ENCODE measurements at regions not wholly inside any gene's neighbourhood (a gene's known extent, or its start where the extent isn't known, plus 50 kb on each side); places are given as distances from the start of the nearest gene placed in this dataset.

DNA sequence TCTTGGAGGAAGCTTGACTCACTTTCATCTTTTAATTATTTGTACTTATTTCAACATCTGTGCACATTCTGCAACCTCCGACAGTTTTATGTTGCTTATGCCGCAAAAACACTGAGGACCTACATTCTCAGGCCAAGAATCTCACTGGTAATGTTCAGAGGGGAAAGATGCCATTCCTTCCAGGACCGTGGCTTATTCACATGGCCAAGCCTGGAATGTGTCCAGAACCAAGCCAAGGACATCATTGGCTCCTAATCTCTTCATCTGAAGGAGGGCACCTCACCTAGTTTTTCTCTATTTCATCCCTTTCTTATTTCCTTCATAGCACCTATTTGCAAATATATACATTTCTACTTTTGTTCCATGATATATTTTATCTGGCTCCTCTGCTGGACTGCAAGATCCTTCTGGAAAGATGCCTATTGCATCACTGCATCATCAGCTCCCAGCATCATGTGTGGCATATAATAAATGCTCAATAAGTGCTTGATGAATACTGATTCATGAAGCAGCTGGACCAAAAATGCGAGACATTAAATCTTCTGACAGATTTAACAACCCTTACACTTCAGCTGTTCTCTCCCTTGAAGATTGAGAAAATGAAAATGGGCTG lies 377.1 kb downstream of the TNS1 start:
- TF ChIP-seq, protein P1, sequence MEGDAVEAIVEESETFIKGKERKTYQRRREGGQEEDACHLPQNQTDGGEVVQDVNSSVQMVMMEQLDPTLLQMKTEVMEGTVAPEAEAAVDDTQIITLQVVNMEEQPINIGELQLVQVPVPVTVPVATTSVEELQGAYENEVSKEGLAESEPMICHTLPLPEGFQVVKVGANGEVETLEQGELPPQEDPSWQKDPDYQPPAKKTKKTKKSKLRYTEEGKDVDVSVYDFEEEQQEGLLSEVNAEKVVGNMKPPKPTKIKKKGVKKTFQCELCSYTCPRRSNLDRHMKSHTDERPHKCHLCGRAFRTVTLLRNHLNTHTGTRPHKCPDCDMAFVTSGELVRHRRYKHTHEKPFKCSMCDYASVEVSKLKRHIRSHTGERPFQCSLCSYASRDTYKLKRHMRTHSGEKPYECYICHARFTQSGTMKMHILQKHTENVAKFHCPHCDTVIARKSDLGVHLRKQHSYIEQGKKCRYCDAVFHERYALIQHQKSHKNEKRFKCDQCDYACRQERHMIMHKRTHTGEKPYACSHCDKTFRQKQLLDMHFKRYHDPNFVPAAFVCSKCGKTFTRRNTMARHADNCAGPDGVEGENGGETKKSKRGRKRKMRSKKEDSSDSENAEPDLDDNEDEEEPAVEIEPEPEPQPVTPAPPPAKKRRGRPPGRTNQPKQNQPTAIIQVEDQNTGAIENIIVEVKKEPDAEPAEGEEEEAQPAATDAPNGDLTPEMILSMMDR (IDR thresholded peaks at IDR 0.05) = no peak

DNA sequence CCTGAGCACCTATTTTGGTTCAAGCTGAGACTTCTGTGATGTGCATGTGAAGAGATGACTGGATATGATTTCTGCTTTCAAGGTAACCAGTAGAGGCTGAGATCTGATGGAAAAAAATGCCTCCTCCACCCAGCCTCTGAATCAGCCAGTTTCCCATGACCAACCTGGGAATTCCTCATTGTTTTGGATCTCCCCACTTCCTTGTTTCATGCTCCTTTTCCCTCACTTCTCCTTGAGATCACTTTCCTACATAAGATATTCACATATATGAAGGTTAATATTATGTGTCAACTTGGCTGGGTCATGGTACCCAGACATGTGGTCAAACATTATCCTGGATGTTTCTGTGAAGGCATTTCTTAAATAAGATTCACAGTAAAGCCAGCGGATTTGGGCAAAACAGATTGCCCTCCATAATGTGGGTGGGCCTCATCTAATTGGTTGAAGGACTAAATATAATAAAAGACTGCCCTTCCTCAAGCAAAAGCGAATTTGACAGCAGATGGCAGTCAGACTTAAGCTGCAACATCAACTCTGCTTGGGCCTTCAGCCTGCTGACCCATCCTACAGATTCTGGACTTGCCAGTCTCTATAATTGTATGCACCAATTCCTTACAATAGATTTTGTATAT lies 379.4 kb downstream of the TNS1 start:
- TF ChIP-seq, protein P1 (IDR thresholded peaks at IDR 0.05) = no peak

DNA sequence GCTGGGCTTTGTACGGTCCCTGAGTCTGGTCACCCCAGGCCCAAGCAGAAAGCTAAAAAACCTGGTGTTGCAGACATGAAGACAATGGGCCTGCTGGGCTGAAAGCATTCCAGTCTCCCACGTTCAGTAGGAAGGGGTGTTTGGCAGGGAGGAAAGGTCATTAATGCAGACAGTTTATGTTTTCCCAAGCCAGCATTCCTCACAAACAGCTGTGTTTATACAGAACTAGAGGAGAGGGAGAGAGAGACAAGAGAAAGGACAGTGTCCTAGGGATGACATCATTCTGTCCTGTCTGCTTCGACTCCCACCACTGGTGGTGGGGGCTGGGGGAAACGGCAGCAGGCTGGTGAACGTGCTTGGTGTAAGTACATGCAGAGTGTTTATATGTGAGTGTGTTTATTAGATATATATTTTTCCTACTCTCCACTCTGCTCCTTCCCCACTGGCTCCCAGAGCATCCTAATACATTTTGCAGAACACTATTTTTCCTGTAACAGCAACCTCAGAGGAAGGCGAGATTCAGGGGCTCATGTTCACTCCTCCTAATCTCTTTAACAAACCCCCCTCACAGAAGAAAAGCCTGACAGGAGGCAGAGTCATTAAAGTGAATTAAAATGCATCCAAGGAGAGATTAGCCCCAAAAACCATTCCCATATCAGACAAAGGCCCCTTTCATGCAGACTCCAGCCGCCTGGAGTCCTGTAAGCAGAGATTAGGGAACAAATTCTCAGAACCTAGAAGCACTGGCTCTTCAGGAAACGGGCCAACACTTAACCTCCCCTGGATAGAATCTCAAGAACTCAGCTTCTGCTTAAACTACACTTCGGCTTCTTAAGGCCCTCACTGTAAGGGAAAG lies 380.4 kb downstream of the TNS1 start:
- TF ChIP-seq, protein P1 (IDR thresholded peaks at IDR 0.05) = no peak

DNA sequence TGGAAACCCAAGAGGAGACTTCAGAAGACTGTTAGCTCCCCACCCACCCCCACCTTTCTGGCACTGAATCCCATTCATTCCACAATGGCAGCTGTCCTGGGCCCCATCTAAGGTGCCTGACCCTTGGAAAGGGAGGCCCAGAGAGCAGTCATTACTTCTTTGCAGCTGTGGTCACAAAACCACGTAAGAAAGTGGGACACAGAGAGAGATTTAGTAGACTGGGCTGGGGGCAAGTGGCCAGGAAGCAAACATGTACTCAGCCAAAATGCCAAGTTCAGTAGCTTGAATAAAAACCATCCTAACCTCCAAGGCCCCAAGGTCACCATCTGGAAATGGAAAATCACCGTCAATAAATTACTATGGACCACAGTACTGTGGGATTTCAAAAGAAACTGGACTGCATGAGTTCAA lies 381.4 kb downstream of the TNS1 start:
- TF ChIP-seq, protein P1 (IDR thresholded peaks at IDR 0.05) = no peak

DNA sequence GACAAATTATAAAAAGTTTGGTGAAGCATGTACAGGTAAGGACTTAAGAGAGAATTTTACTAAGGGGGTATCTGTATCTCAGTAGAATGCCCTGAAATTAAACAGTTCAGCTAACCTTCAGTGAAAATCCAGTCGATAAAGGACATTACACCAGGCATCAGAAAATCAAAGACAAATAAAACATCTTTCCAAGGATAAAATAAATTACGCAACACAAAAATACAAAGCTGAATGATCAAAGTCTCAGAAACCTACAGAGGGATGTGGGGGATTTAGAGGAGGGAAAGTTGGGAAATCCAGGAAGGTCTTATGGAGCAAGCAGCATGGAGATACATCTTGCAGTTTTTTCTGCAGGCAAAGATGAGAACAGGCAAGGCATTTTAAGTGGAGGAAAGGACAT lies 384.1 kb downstream of the TNS1 start:
- TF ChIP-seq, protein P1 (IDR thresholded peaks at IDR 0.05) = no peak

DNA sequence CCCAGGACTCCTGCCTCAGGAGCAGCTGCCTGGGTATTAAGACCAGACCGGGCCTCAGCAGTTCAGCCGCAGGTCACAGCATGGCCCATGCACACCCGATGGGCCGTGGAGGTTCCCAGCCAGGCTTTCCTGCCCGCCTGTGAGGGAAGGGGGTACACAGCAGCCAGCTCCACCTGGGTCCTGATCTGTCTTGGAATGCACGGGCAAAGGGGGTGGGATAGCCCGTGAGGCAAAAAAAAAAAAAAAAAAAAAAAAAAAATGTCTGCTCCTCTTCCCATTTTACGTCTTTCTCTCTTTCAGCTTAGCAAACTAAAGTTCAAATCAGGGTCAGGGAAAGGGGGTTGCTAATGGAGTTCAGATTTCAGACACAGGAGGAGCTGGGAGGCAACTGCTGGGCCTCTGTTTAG lies 385.2 kb downstream of the TNS1 start:
- TF ChIP-seq, protein P1 (IDR thresholded peaks at IDR 0.05) = no peak

DNA sequence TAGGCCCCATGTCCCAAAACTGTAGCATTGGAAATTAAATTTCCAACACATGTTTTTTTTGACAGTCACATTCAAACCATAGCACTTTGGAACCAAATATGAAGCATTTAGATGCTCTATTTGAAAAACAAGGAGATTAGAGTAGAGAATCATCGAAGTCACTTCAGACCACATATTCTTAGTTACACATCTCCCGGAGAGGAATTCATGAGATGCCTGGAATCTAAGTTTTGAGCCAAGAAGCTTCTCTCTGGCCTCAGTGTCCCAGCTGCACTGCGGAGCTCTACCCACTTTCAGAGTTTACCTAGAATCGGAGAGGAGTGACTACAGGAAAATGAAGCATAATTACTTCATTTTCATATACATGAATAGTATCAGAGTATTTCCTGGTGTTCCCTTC lies 385.9 kb downstream of the TNS1 start:
- TF ChIP-seq, protein P1 (IDR thresholded peaks at IDR 0.05) = no peak
